ENCODE measurements at regions not wholly inside any gene's neighbourhood (a gene's known extent, or its start where the extent isn't known, plus 50 kb on each side); places are given as distances from the start of the nearest gene placed in this dataset.

DNA sequence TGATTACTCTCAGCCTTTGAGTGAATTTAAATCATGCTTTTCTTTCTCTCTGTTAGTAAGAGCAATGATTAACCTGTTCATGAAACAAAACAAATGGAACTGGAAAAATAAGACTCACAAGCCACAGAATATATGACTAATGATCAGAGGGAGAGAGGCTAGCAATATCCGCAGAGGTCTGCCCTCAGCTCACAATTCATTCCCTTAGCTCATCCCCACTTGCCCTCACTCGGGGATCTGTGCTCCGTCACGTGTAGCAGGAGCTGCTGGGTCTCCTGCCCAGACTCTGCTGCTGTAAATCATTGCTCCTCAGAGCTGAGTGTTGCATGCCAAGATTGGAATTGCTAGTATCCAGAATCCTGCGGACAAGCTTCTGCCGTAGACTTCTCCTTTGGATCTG lies 53.1 kb upstream of the GNG2 start:
- Mint-ChIP-seq H3K27ac (no peak overlapping the region), H3K27me3 (peaks cover 0 to 11% (median 0%) of the 10 kb centered on the region in 5 donors), H3K9me3 (peaks cover 0 to 15% (median 3%) of the 10 kb centered on the region in 11 donors), H3K4me3 (no peak overlapping the region), H3K4me1 (peaks cover 0 to 10% (median 0%) of the 10 kb centered on the region in 7 donors), H3K36me3 (peaks cover 0 to 6% (median 6%) of the 10 kb centered on the region in 5 donors)
- Histone ChIP-seq H3K27me3 (ENCODE audit: control insufficient read depth in 2 of 2, insufficient read depth in 2 of 2, low read length in 2 of 2) (no peaks in the 10 kb centered on the region), H3K36me3 (ENCODE audit: control insufficient read depth in 2 of 3, insufficient read depth in 3 of 3, low read length in 3 of 3) (no peaks in the 10 kb centered on the region), H3K4me1 (ENCODE audit: control insufficient read depth in 2 of 2, insufficient read depth in 2 of 2, low read length in 2 of 2) (no peaks in the 10 kb centered on the region), H3K27ac (ENCODE audit: low read depth, low read length) (no peak overlapping the region), H3K4me3 (ENCODE audit: low read length) (no peak overlapping the region), H3K9me3 (ENCODE audit: control insufficient read depth in 2 of 3, low read length in 3 of 3) (peaks cover 0 to 3% (median 0%) of the 10 kb centered on the region in 3 experiments)
- CTCF ChIA-PET, result interaction anchor here (0.9 to 1.1 kb wide), 2 partner anchors 26 to 437 kb away, joined by 3 read pairs; no protein-coding TSS in a partner anchor
- ATAC-seq, result no peak
- intact Hi-C loops (cut with micrococcal nuclease), result no loop called here
- POLR2A ChIA-PET, result no interaction called here
- no peak for DNase-seq
